GM19240 (cell line): ENCODE measurements at regions not wholly inside any gene's neighbourhood (a gene's known extent, or its start where the extent isn't known, plus 50 kb on each side); places are given as distances from the start of the nearest gene placed in this dataset.

Source experiments
- DNase-seq: peaks from one replicate; pipeline ENCODE4 v3.0.0; 2011; ENCODE audit warnings: low spot score; ENCODE audit not compliant: insufficient read length

DNA sequence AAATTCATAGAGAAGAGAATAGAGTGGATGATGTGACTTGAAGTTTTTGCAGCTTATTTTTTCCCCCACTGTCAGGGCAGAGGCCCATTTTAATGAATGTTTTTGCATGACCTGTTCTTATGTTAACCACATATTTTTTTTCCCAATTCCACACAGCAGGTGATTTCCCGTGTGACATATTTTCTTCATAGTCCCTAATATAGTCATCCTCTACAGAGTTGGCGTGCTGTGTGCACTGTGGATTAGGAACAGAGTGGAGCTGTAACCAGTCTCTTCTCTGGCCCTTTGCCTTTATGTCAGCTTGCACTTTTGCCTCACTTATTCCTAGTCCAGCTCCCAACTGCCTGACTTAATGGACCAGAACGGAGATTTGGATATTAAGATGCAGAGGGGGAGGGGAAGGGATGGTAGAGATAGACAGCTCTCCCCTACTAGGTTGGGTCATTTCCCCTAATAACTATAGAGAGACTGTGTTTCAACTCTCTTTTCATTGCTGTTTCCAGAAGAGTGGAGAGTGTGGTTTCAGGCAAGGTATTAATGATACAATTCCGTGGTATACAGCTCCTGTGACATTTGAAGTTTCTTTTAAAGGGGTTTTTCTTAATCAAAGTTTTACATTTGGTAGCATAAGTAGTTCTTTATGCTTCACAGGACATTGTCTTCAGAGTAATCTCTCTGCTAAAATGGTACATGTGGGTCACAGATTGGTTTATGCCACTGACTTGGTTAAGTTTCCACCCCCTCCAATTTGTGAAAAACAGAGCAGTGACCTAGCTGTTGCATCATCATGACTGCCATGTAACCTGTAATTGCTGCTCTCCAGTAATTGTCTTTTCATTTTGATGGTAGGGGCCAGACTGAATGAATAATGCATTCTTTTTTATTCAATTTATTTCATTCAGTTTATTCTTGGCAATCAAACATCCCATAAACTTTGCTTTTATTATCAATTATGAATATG is 161.3 kb downstream of the HAUS1 start:
- DNase-seq: no peak

DNA sequence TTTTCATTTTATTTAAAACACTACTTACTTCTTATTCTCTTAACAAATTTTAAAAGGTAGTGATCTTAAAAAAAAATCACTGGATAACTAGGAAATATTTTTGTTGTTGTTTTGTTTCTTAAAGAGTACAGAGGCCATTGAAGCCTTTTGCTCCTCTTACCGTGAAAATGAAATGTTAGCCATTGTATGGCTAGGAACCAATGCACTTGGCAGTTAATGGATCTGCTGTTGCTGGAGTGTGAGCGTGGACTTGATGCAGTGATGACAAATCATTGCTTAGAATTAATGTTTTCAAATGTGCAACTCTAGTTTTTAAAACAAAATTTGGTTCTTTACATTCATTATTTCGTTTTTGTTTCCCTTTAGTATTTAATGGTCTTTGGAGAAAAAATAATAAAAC is 162.3 kb downstream of the HAUS1 start:
- DNase-seq: no peak

DNA sequence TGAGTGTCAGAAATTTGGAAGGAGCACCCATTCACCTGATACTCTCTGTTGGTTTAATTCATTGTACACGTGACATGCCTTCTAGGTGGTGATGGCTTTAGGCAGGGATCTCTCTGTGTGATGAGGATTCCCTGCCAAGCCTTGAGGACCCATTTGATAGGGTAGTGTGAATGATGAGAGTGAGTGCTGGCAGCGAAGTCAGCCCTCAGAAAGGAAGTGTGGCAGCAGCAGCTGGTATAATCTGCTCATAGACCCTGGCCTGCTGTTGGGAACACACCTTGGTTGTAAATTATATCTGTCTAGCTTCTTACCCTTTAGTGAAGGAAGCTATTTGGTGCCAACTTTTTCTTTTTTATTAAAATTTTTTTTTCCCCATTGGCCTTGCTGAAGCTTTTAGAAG is 164.5 kb downstream of the HAUS1 start:
- DNase-seq: no peak

DNA sequence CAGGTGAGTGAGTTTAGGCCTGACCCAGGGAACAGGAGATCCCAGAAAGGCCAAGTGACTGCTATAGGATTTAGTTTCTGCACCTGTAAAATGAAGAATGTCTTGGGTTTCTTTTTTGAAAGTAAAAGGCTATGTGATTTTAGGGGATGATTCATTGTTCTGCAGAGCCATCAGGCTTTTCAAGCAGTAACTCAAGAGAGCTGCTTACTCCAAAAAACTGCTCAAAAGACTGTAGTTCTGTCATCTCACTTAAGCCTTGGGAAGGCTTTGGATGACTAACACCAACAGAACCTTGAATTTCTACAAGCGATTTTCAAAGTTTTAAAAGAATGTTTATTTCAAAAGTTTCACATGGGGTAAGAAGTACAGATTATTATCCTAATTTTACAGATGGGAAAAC is 165.1 kb downstream of the HAUS1 start:
- DNase-seq: no peak

DNA sequence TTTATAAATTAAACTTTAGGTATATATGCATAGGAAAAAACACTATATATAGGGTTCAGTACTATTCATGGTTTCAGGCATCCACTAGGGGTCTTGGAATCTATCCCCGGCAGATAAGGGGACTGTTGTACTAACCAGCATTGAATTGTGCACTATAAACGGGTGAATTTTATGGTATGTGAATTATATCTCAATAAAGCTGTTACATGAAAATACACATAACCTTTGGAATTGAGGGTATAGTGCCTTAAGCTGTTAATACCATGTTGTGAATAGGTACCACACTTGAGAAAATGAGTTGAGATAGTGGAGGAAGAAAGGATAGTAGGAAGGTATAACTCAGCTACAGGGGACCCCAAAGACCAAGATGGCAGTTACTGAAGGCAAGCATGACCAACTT is 167.3 kb downstream of the HAUS1 start:
- DNase-seq: no peak

DNA sequence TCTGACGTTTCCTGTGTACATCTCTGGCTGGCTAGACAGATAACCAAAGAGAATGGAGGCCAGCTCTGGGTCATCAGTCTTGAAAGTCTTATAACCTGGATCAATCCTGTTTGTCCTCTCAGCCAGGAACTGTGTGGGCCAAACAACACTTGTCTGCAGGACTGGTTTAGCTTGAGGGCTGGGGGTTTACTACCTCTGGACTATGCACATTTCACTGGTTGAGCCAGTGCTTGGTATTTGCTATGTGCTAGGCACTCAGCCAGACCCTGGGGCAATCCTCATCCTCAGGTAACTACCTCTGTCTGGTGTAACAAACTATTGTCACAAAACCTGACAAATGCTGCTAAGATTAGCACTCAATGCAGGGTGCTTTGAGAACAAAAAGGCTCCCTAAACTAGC is 169.7 kb downstream of the HAUS1 start:
- DNase-seq: no peak

DNA sequence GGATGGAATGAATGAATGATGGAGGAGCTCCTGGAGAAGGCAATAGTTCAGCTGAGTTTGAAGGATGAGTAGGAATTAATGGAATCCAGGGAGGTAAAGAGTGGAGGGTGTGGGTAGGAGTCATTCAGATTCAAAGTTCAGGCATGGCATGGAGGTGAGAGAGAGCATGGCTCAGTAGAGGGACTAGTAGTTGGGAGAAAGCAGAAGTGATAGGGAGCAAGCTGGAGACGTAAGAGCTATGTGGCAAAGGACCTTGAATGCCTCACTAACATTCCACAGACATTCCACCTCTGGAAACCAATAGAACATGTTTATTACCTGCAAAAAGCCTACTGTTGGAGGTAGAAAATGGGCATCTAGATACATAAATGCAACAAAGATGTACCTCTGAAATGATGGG is 170.1 kb downstream of the HAUS1 start:
- DNase-seq: no peak

DNA sequence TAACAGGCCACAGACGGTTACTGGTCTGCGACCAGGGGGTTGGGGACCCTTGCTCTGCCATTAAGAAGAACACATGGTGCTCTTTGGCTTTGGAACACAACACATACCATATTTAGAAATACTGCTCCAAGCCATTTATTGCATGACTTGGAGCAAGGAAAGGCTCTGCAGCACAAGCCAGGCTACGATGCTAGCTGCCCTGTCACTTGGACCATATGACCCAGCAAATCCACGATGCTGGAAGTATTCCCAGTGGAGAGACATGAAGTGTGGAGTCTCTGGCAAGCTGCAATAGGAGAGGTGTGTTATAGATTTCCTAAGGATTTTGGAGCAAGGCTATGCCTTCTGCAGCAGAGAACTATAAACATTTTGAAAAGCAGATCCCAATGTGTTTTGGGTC is 171.2 kb downstream of the HAUS1 start:
- DNase-seq: no peak

DNA sequence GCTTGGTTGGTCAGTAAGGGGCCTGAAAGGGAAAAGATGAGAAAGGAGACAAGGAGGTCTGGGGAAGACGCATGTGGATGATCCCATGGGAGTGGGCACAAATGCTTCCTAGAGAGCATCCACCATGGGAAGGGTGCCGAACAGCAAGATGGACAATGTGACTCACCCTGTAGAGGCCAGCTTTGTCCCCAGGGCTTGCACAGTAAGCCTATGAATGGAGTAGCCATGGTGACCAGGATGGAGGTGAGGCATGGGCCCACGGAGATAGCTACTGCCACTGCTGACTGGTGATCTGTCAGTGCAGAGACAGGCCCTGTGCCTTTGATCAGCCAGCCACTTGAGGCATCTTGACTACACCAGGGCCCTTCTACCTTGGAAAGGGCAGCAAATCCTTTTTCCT is 172.6 kb downstream of the HAUS1 start:
- DNase-seq: no peak

DNA sequence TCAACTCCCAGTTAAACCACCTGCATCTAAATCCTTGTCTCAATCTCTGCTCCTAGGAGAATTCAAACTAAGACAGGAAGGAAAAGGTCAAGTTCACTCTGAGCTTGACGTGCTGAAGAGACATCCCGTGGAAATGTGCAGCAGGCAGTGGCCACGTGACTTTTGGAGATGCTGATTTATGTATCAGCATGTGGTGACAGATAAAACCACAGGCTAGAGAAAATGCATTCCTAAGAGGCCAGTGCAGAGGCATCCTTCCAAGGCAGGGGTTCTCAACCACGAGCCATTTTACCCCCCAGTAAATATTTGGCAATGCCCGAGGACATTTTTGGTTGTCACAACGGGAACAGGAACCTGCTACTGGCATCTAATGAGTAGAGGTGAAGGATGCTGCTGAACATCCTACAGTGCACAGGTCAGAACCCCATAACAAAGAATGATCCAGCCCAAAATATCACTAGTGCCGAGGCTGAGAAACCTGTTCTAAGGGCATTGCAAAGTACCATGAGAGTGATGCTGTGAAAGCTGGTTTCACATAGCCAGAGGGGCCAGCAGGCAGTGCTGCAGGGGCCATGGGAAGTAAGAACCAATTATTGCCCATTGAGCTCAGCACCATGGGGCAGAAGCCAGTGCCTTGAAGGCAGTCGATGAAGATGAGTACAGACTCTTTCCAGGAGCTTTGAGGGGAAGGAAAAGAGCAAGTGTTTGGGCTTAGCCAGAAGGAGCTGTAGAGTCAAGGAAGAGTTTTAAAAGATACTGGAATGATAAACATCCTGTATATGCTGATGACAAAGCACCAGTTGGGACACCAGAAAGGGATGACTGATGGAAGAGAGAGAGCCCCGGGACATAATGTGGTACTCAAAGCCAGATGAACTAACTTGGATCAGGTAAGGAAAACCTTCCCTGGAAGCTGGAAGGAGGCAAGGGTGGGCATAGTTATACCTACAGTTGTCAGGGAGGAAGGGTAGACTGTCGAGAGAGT is 174.6 kb downstream of the HAUS1 start:
- DNase-seq: no peak

DNA sequence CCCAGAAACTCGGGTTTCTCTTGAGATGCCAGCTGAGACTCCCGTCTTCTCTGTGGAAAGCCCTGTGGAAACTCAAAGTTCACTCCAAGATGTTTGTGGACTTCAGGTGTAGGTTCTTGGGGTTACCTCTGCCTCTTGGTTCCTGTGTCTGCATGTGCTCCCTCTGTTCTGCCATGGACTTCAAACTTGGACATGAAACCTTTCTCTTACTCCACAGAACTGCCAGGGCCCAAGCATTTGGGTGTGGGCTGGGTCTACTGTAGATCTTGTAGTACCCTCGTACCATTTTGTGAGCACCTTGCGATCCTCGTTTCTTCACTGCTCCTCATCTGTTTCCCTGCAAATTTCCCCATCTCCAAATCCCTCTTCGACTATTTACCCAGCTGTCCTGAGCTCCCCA is 175.5 kb downstream of the HAUS1 start:
- no peak for DNase-seq

DNA sequence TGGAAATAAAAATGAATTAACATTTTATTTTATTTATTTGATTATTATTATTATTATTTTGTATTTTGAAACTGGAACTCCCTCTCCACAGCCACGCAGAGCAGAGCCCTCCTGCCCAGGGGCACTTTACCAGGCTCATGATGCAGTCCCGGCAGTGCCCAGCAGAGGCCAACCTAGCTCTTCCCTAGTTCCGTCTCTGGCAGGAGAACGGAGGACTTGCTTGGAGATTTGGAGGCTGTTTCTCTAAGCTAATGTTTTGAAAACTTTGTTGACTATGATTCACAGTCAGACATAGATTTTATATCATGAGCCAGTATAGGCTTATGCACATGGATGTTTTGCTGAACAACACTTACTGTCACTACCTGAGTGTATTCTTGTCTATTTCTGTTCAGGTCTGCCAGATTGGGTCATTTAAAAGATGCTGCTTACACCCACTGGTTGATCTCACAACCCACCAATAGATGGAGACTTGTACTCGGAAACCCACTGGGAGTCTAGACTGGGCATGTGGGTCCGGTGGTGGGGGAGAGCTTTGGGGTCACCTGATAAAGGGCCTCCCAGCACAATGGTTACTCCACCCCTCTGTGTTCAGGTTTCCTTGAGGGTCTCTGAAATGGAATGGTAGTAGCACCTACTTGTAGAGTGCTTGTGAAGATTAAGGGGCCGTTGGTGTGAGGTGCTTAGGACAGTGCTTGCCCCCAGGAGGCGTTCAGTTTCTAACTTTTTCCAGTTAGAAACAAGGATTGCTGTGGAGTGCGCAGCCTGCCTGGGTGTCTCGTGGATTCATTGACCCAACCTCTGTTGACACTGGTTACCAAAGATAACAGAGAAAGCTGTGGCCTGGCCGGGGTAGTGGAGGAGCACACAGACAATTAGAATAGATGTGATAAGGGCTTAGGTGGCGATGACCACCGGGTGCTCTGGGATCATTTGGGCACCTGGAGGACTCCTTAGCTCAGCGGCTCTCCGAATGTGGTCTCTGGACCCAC is 177.3 kb downstream of the HAUS1 start:
- DNase-seq: peak; percentile 63

DNA sequence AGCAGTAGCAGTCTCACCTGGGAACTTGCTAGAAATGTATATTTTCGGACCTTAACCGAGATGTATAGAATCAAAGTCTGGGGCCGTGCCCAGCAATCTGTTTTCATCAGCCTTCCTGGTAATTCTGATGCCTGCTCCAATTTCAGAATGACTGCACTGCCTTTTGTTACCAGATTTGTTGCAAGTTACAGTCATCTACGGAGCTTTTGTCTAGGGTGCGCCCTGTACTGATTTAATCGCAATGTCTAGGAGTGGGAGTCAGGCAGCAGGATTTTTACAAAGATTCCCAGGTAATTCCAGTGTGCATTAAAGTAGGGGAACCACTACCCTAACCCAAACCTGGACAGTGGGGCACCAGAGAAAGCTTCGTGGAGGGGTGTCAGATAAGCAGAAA is 178.0 kb downstream of the HAUS1 start:
- DNase-seq: no peak

DNA sequence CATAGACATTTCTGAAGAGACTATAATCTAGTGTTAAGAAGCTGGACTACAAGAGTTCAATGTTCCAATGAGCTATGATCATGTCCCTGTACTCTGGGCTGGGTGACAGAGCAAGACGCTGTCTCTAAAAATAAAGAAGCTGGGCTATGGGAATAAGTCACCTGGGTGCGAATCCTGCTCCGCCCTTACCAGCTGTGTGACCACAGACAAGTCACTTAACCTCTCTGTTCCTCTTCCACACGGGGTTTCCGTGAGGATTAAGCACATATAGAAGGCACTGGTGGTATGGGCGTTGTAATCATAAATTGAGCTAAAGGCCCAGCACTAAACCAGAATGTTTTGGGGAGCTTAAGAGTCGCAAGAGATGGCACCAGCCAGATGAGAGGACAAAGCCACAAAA is 178.5 kb downstream of the HAUS1 start:
- no peak for DNase-seq

DNA sequence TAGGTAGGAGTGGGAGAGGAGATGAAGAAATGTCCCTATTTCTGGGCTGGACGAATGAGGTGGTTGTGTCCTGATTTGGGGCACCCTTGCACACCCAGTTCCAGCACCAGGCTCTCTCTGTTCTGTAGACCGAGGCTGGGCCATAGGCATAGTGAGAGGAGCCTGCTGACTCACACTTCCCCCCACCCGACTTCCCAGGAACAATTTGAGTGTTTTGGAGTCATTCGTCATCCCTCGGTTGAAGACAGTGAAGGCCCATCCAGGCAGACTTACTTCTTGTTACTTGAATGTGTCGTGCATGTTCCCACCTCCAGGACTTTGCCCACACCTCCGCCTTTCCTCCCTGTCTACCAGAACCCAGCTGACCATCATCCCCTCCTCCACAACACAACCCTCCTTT is 179.1 kb downstream of the HAUS1 start:
- DNase-seq: no peak

DNA sequence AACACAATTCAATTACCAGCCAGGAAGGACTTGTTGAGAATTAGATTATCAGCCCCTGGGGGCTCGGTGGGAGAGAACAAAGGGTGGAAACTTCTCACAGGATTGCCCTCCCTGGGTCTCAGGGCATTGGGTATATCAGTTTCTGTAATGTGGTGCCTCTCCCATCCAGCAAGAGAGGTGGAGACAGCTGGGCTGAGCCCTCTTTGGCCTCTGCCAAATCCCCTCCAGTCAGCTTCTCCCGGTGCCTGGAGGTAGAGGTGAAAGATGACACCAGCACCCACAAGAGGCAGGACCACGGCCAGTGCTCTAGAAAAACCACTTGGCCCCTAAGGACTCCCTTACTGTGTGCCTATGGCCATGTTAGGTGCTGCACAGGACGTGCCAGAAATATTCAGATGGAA is 179.7 kb downstream of the HAUS1 start:
- DNase-seq: no peak

DNA sequence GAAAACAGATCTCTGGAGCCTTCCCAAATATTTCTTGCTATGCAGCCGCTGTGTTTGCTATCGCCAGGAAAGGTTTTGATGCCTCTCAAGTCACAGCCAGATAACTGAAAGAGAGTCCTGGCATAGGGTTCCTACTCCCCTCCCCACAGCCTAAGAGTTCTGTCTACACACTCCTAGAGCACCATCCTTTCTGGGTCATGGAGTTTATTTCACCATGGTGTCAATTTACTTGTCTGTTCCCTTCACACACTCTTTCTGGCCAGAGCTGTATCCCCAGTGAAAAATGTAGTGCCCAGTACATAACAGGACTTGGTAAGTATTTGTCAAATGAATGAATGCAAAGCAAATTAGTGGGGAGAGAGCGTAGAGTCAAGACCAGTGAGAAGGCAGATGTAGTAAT is 185.3 kb downstream of the HAUS1 start:
- no peak for DNase-seq

DNA sequence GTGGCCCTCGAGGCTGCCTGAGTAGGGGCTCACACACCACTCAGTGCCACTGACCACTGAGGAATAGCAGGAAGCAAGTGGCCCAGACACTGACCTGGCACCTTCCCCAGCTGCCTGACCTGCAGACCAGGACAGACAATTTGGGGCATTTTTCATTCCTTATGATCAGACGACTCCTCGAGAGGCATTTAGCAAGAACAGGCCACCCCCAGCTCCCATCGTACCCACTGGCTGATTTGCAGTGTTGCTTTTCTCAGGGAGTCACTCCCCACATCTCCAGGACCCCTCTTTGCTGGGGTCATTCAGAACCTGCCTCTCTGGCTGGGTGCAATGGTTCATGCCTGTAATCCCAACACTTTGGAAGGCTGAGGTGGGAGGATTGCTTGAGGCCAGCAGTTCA is 185.7 kb downstream of the HAUS1 start:
- DNase-seq: no peak

DNA sequence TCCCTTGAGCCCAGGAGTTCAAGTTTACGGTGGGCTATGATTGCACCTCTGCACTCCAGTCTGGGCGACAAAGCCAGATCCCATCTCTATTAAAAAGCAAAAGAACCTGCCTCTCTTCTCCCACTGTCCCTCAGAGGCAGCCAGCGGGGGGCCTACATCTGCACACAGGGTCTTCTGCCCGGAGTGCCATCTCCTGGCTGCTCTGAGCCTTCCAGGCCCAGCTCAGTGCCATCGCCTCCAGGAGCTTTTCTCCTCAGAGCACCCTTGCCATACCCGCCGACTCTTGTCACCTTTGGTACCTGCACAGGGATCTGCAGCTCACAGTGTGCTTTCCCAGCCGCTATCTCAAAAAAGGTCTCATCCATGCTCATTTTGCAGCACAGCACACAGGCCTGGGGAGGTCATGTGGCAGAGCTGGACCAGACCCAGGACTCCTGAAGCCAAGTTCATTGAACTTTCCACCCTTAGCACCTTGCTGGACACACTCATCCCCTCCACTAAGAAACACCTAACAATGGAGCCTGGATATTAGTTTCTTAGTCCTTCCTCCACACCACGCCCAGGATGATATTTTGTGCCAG is 186.3 kb downstream of the HAUS1 start:
- DNase-seq: no peak

DNA sequence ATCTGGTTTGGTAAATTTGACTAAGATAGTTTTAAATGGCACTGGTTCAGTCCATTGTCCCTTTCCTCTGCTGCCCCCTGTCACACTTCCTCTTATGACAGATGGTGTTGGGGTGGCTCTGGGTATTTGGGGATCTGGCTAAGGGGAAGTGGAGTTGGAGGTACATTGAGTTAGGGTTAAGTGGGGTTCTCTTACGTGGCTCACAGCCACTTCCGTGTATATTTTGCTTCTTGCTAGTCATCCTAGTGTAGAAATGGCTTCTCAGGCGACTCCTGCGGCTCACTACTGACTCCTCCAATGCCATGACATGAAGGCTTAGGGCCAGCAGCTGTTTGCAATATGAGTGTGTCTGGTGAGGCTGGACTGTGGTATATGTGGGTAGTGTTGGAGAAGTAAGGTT is 187.0 kb downstream of the HAUS1 start:
- no peak for DNase-seq

DNA sequence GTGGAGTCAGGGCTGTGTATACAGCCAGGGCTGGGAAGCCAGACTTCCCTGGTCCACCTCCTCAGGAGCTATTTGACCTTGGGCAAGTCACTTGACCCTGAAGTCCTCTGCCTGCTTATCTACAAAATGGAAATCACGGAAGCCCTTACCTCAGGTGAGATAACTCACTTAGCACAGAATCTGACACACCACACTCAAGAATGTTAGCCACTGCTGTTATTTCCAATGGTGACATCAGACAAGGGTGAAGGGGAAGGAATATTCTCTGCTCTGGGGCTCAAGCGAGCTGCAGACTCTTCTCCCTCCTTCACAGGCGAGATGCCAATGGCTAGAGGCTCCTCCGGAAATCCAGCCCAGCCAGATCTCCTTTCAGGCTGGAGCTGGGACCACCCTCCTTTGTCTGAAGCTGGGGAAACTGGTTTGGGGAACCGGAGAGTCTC is 189.6 kb downstream of the HAUS1 start:
- DNase-seq: no peak
